GM18868 (cell line): ENCODE measurements at regions not wholly inside any gene's neighbourhood (a gene's known extent, or its start where the extent isn't known, plus 50 kb on each side); places are given as distances from the start of the nearest gene placed in this dataset.

Experiments used
- ATAC-seq: cut with Tn5 transposase; IDR thresholded peaks from one replicate; pipeline ENCODE4 v1.9.1; 2021; ENCODE audit warnings: mild to moderate bottlenecking, moderate library complexity; ENCODE audit not compliant: unreplicated experiment

- no peak for ATAC-seq
Measured at GRCh38 chr3:106251160-106251892, 382.5 kb upstream of the CBLB start.

DNA sequence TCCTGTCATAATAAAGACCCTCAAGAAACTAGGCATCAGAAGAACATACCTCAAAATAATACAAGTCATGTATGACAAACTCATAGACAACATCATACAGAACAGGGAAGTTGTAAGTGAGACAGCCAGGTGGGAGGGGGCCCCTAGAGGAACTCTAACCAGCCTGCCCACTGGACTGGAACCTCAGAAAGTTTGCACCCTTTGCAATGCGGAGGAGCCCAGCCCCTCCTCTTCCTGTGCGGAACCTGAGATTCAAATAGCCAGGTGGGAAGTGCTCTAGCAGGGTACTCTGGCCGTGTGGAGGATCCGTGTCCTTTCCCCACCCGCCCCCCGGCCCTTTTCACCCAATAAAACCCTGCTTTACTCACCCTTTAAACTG lies 387.0 kb upstream of the CBLB start:
- ATAC-seq = peak; percentile 95

DNA sequence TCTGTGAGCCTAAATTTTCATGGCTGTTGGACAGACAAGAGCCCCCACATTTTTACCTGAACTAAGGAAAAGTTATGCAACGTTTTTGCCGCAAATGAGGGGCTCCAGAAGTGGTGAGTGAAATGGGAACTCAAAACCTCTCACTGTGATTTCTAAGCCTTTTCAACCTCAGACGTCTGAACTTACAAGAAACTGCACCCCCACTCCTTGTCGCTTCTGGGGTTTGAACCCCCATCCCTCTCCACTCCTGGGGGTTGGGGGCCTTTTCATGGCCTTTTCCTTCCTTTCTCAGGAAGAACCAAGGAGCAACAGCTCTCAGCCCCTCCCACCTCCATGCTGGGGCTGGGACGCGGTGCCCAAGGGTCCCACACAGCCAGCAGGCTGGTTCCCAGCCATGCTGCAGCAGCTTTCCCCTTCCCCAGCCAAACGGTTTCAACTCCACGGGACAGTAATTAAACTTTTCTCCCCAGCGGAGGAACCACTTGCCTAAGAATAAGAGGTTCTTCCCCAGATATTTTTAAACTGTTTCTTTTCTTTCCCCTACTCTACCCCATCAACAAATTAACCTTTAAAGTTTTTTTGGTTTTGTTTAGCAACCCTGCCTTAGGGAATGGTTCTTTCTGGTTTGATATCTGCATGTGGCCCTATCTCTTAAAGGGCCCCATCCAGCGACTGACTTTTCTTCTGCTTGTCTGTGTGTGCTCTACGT lies 387.6 kb upstream of the CBLB start:
- ATAC-seq = peak; percentile 29

DNA sequence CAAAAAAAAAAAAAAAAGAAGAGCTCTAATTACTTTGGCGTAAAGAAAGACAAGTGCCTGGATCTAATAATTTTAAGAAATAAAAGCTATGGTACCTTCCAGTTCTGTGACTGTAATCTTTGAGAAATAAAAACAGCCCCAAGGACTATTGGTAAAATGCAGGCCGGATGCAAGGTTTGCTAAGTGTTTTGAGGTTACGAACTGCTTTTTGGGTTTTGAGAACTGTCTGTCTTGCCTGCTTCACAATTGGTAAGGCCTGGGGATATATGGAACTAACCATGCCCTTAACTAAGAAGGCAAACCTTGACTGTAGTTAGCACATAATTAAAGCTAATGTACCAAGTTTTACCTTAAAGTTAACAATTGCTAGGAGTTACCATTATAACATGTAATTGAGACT lies 388.4 kb upstream of the CBLB start:
- ATAC-seq = no peak

- ATAC-seq = no peak
Measured at GRCh38 chr3:106261396-106261795, 392.6 kb upstream of the CBLB start.

DNA sequence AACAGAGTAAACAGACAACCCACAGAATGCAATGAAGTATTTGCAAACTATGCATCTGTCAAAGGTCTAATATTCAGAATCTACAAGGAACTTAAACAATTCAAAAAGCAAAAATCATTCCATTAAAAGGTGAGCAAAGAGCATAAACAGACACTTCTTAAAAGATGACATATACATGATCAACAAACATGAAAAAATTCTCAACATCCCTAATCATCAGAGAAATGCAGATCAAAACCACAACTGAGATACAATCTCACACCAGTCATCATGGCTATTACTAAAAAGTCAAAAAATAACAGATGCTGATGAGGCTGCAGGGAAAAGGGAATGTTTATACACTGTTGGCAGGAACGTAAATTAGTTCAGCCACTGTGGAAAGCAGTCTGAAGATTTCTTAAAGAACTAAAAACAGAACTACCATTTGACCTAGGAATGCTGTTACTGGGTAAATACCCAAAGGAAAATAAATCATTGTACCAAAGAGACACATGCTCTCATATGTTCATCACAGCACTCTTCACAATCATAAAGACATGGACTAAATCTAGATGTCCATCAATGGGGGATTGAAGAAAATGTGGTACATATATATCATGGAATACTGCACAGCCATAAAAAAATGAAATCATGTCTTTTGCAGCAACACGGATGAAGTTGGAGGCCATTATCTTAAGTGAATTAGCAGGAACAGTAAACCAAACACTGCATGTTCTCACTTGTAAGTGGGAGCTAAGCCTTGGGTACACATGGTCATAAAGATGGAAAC lies 393.3 kb upstream of the CBLB start:
- ATAC-seq = no peak

- ATAC-seq = no peak
Measured at GRCh38 chr3:106263011-106263410, 394.2 kb upstream of the CBLB start.

- ATAC-seq = no peak
Measured at GRCh38 chr3:106263546-106263945, 394.7 kb upstream of the CBLB start.

GRCh38 chr3:106265704-106266103 lies 396.9 kb upstream of the CBLB start:
- no peak for ATAC-seq

DNA sequence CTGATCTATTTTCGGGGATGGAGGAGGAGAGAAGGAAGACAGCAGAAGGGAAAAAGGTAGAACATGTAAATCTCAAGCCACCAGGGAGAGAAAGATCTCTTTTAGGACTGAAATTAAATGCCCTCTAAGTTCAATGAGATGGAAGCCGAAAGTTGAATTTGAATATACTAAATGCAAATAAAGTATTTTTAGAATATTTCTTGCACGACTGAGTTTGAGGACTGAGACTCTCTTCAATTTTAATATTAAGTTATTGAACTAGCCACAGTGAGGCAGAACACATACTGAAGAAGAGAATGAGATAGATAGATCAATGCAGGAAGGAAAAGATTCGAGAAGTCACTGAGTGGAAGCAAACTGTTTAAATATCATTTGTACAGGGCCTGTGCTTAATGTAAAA lies 399.9 kb upstream of the CBLB start:
- no peak for ATAC-seq

DNA sequence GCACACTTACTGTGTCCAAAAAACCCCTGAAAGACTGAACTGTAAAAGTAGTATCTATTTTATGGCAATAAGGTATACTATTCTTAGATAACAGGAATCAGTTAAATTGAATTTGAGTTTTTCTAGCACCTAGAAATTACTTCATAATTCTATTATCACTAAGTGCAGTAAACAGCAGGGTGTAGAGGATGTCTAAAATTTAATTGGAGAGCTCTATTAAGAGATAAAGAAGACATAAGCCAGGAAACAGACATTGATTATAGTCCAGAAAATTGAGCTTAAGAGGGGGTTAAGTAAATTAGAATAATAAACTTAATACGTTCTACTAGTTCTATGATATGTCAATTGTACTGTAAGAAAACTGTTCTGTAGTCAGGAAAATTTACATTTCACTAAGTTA lies 403.5 kb upstream of the CBLB start:
- no peak for ATAC-seq

DNA sequence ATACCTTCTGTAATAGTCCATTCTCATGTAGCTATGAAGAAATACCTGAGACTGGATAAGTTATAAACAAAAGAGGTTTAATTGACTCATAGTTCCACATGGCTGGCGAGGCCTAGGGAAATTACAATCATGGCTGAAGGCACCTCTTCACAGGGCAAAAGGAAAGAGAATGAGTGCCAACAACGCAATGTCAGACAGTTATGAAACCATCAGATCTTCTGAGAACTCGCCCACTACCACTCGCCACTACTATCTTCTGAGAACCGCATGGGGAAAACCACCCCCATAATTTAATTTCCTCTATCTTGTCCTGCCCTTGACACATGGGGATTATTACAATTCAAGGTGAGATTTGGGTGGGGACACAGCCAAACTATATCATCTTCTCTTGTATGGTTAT lies 406.8 kb upstream of the CBLB start:
- ATAC-seq = no peak

DNA sequence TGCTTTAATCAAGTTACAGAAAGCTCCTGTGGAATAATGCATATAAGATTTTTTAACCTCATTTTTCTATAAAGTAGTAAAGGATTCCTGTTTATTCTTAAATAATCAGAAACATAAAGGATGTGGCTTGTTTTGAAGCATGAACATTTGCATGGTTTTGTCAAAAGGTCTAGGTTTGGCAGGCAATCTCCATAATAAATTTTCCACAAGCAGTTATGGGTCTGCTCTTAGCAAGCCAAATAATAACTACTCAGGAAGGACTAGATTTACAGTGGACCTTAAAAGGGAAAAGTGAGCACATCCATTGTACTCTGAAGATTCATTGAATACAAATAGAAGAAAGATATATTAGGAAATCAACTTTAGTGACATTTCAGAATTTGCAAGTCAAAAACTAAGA lies 407.3 kb upstream of the CBLB start:
- ATAC-seq = no peak

DNA sequence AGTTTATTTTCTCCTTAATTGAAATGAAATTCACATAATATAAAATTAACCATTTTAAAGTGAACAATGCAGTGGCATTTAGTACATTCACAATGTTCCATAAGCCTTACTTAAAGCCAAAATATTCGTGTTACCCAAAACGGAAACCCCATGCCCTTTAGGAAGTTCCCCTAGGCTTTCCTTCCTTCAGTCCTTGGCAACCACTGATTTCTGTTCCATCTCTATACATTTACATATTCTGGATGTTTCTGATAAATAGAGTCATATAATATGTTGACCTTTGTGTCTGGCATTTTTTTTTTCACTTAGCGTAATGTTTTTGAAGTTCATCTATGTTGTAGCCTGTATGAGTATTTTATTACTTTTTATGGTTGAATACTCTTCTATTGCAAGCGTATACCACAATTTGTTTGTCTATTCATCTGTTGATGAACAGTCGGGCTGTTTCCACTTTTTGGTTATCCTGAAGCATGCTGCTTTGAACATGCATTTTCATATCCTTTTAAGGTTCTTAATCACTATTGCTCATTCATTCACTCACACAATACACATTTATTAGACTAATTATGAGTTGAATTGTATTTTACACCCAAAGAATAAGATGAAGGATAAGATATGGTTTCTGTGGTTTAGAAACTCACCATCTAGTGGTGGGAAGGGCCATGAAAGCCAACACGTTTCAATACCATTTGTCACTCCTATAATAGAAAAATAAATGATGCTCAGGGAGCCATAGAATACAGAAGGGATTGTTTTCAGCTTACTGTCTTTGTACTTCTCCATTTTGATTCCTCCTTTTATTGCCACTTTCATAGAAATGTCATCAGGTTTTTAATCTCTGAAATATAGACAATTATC lies 408.2 kb upstream of the CBLB start:
- no peak for ATAC-seq

GRCh38 chr3:106277731-106278130 lies 408.9 kb upstream of the CBLB start:
- no peak for ATAC-seq

DNA sequence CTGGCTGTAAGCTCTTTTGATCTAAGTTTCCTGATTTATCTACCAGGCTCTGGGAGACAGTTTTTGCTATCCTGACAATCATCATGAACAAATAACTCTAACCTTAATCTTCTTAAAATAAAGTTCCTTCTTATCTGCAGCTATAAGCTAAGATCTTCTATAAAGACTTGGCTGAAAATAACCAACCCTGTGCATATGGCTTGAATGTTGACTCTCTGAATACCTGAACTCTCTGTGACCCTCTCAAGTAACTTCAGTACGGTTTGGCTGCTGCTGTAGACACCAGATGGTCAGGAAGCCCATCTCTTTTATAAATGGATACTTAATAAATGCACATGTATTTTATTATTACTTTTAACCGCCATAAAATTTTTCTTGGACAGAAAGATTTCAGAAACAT lies 412.4 kb upstream of the CBLB start:
- ATAC-seq = no peak

DNA sequence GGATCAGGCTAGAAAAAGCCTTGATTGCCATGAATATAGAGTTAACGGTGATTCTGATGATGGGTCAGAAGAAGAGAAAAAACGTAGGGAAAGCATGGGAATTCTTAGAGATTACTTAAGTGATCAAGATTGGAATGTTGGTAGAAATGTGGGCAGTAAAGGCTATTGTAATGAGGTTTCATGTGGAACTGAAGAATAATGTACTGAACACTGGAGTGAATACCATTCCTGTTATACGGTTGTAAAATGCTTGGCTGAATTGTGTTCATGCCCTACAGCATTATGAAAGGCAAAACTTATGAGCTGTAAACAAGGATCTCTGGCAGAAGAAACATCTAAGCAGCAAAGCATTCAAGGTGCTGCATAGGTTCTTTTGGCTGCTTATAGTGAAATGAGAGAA lies 414.1 kb upstream of the CBLB start:
- no peak for ATAC-seq

DNA sequence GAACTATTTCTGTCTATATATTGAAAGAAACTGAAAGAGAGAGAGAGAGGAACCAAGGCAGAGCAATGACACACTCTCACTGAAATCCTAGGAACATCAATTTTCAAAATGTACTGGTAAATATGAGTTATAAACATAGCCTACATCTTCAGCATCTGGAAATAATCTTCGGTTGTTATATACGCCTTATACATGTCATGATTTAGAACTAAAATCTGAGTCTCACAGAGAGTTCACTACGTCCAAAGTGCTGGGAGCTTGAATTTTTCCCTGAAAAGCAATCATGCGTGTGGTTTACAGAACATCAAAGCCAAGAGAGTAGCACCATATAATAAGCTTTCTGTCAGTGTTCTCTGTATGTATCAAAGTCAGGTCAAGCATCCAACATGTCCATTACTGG lies 420.0 kb upstream of the CBLB start:
- ATAC-seq = no peak

- no peak for ATAC-seq
Measured at GRCh38 chr3:106290304-106290997, 421.6 kb upstream of the CBLB start.

DNA sequence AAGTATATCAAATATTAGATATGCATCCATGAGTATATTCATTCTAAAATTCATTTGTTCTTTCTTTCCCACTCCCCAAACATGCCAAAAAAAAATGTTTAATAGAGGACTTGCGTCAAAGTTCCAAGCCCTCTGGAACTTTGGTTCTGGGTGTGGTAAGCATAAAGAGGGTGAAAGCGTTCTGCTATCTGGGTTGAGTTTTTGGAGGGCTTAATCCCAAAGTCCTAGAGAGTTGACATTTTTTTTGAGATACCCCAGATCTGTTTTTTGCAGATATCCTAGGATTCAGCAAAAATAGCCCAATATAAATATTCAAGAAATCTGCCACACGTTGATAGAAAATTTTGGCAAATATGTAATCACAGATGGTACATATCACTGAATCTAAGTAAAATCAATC lies 424.3 kb upstream of the CBLB start:
- ATAC-seq = no peak
